Thymus (tissue), 11 donors: ENCODE measurements at regions not wholly inside any gene's neighbourhood (a gene's known extent, or its start where the extent isn't known, plus 50 kb on each side); places are given as distances from the start of the nearest gene placed in this dataset.
A peak's percentile ranks its signal among the peaks of the same experiment; 100 is the strongest.

Source experiments
- DNase-seq, 9 donors: peaks; one replicate each; pipeline ENCODE4 v3.0.0-alpha.2; 2013; ENCODE audit warnings: low spot score in 9 of 9, low read depth in 6 of 9, missing footprints in 1 of 9
- H3K27ac ChIP-seq, 2 donors: one replicate each; pipeline ENCODE4 v1.5.1; 2013; ENCODE audit warnings: control low read depth in 1 of 2, low read depth in 1 of 2, low read length in 1 of 2, mild to moderate bottlenecking in 1 of 2, moderate library complexity in 1 of 2
- H3K27me3 ChIP-seq, 2 donors: one replicate each; pipeline ENCODE4 v1.5.1; 2013; ENCODE audit warnings: low read length in 1 of 2; ENCODE audit not compliant: control insufficient read depth in 2 of 2, insufficient read depth in 1 of 2
- H3K36me3 ChIP-seq, 2 donors: one replicate each; pipeline ENCODE4 v1.5.1; 2013; ENCODE audit warnings: low read length in 1 of 2, mild to moderate bottlenecking in 1 of 2, moderate library complexity in 1 of 2; ENCODE audit not compliant: control insufficient read depth in 2 of 2, insufficient read depth in 2 of 2
- H3K4me1 ChIP-seq, 2 donors: one replicate each; pipeline ENCODE4 v1.5.1; 2013; ENCODE audit warnings: low read length in 2 of 2; ENCODE audit not compliant: control insufficient read depth in 2 of 2, insufficient read depth in 2 of 2
- H3K4me3 ChIP-seq, 2 donors: one replicate each; pipeline ENCODE4 v1.5.1; 2013; ENCODE audit warnings: low read length in 2 of 2, control low read depth in 1 of 2, mild to moderate bottlenecking in 1 of 2
- H3K9me3 ChIP-seq, 2 donors: one replicate each; pipeline ENCODE4 v1.5.1; 2013; ENCODE audit warnings: low read length in 1 of 2, mild to moderate bottlenecking in 1 of 2; ENCODE audit not compliant: control insufficient read depth in 2 of 2, insufficient read depth in 1 of 2
- WGBS: extraction: QIAGEN DNeasy Blood & Tissue Kit; methylation state at CpG from one replicate; pipeline ENCODE4 v1.1.7; 2013; 5-methylcytosine and 5-hydroxymethylcytosine counted together
- donor health status: healthy.

GRCh38 chr2:30362468-30363081 lies 84.5 kb upstream of the LCLAT1 start:
- 84% methylated on average over 4 of the region's 4 CpGs for WGBS
- no peaks in the 10 kb centered on the region for H3K36me3 ChIP-seq
- no peaks in the 10 kb centered on the region for H3K9me3 ChIP-seq
- H3K27ac ChIP-seq, result peak overlapping the region in 1 of 2 donors; percentile 55
- H3K4me3 ChIP-seq, result no peak overlapping the region
- no peak for DNase-seq
- H3K4me1 ChIP-seq, result peaks cover 11 to 43% of the 10 kb centered on the region in 2 donors
- H3K27me3 ChIP-seq, result no peaks in the 10 kb centered on the region

GRCh38 chr2:30363406-30363805 lies 83.6 kb upstream of the LCLAT1 start:
- Histone ChIP-seq H3K27ac (no peak overlapping the region), H3K4me1 (peaks cover 11 to 40% of the 10 kb centered on the region in 2 donors)

GRCh38 chr2:30365201-30365600 lies 81.8 kb upstream of the LCLAT1 start:
- peaks cover 5 to 25% of the 10 kb centered on the region in 2 donors for H3K4me1 ChIP-seq
- no peak for DNase-seq
- no peaks in the 10 kb centered on the region for H3K27me3 ChIP-seq
- no peaks in the 10 kb centered on the region for H3K36me3 ChIP-seq
- no peak overlapping the region for H3K27ac ChIP-seq
- no peak overlapping the region for H3K4me3 ChIP-seq
- WGBS, result 98% methylated on average over 10 of the region's 10 CpGs
- H3K9me3 ChIP-seq, result no peaks in the 10 kb centered on the region

More at GRCh38 chr2:30363406-30363805, 83.6 kb upstream of the LCLAT1 start:
- Histone ChIP-seq H3K36me3 (no peaks in the 10 kb centered on the region), H3K9me3 (no peaks in the 10 kb centered on the region), H3K4me3 (no peak overlapping the region), H3K27me3 (no peaks in the 10 kb centered on the region)
- DNase-seq, result no peak
- 98% methylated on average over 3 of the region's 3 CpGs for WGBS

- H3K27ac ChIP-seq, result no peak overlapping the region
- peak in 1 of 9 donors; percentile 23 for DNase-seq
- 52% methylated on average over 10 of the region's 10 CpGs for WGBS
Measured at GRCh38 chr2:30366199-30366691, 80.8 kb upstream of the LCLAT1 start.

GRCh38 chr2:30367232-30368070 lies 79.6 kb upstream of the LCLAT1 start:
- 96% methylated on average over 9 of the region's 9 CpGs for WGBS
- Histone ChIP-seq H3K27me3 (no peaks in the 10 kb centered on the region), H3K27ac (no peak overlapping the region), H3K36me3 (no peaks in the 10 kb centered on the region), H3K9me3 (no peaks in the 10 kb centered on the region), H3K4me1 (peaks cover 5 to 13% of the 10 kb centered on the region in 2 donors), H3K4me3 (no peak overlapping the region)
- no peak for DNase-seq

More at GRCh38 chr2:30366199-30366691, 80.8 kb upstream of the LCLAT1 start:
- Histone ChIP-seq H3K36me3 (no peaks in the 10 kb centered on the region), H3K4me3 (no peak overlapping the region), H3K27me3 (no peaks in the 10 kb centered on the region), H3K4me1 (peaks cover 5 to 22% of the 10 kb centered on the region in 2 donors), H3K9me3 (no peaks in the 10 kb centered on the region)

GRCh38 chr2:30368258-30368657 lies 78.8 kb upstream of the LCLAT1 start:
- H3K27me3 ChIP-seq, result no peaks in the 10 kb centered on the region
- H3K4me1 ChIP-seq, result peaks cover 5 to 13% of the 10 kb centered on the region in 2 donors
- no peak overlapping the region for H3K27ac ChIP-seq
- WGBS, result 93% methylated on average over 5 of the region's 5 CpGs
- no peaks in the 10 kb centered on the region for H3K9me3 ChIP-seq
- H3K36me3 ChIP-seq, result no peaks in the 10 kb centered on the region
- DNase-seq, result no peak
- H3K4me3 ChIP-seq, result no peak overlapping the region

GRCh38 chr2:30371028-30371689 lies 75.9 kb upstream of the LCLAT1 start:
- 91% methylated on average over 2 of the region's 2 CpGs for WGBS

GRCh38 chr2:30371772-30372373 lies 75.2 kb upstream of the LCLAT1 start:
- no peak overlapping the region for H3K4me3 ChIP-seq
- peaks cover 0 to 4% of the 10 kb centered on the region in 2 donors for H3K4me1 ChIP-seq
- no peak for DNase-seq
- H3K27ac ChIP-seq, result no peak overlapping the region
- WGBS, result 92% methylated on average over 6 of the region's 6 CpGs
- no peaks in the 10 kb centered on the region for H3K36me3 ChIP-seq
- H3K27me3 ChIP-seq, result no peaks in the 10 kb centered on the region
- no peaks in the 10 kb centered on the region for H3K9me3 ChIP-seq

More at GRCh38 chr2:30371028-30371689, 75.9 kb upstream of the LCLAT1 start:
- H3K9me3 ChIP-seq, result no peaks in the 10 kb centered on the region
- H3K4me1 ChIP-seq, result peaks cover 3 to 11% of the 10 kb centered on the region in 2 donors
- H3K27ac ChIP-seq, result no peak overlapping the region
- H3K36me3 ChIP-seq, result no peaks in the 10 kb centered on the region
- H3K27me3 ChIP-seq, result no peaks in the 10 kb centered on the region
- no peak for DNase-seq
- H3K4me3 ChIP-seq, result no peak overlapping the region
